Mesenteric fat pad (tissue), 1 donor: ENCODE measurements at regions not wholly inside any gene's neighbourhood (a gene's known extent, or its start where the extent isn't known, plus 50 kb on each side); places are given as distances from the start of the nearest gene placed in this dataset.
"Not testable (repeated sequence)": the region's sequence is repeated elsewhere in the genome, so short reads cannot be mapped to it uniquely, and the experiment has no call there.

Experiments used
- DNase-seq: peaks from one replicate; pipeline ENCODE4 v3.0.0-alpha.2; 2020; ENCODE audit warnings: low spot score
- donor health status: DM: yes; HTN: yes; CAD: no.

- no peak for DNase-seq
Observed at GRCh38 chr22:25392584-25392983, 171.9 kb upstream of the GRK3 start.

- no peak for DNase-seq
Observed at GRCh38 chr22:25393121-25393805, 171.2 kb upstream of the GRK3 start.

- no peak for DNase-seq
Observed at GRCh38 chr22:25395468-25395867, 169.0 kb upstream of the GRK3 start.

DNA sequence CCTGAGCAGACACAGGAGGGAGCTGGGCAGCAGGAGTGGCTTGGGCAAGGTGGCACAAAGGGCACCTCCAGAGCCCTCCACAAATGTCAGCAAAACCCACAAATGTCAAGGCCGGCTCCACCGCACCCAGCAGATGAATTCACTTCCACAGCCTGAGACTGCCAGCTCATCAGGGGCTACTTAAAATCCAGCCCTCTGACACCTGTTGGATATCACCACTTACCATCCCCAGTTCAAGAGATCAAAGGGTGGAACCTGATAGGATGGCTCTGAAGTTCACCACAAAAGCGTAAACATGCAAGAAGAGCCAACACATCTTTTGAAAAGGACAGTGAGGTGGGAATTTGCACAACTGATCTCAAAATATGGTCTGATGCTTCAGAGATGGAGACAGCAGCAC lies 168.6 kb upstream of the GRK3 start:
- DNase-seq = no peak

DNA sequence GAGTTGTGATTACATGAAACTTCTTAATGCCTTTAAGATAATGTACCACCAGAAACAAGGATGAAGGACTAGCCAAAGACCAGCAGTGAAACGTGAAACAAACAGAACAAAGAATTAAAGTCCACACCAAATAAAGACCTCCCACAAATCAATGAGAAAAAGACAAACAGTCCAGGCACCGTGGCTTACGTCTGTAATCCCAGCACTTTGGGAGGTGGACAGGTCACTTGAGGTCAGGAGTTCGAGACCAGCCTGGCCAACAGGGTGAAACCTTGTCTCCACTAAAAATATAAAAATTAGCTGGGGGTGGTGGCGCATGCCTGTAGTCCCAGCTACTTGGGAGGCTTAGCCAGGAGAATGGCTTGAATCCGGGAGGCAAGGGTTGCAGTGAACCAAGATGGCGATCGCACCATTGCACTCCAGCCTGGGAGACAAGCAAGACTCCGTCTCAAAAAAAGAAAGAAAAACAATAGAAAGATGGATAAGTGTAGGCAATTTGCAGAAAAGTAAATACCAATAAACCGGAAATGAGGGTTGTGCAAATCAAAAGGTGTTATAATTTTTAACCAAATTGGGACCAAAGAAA lies 167.8 kb upstream of the GRK3 start:
- DNase-seq = no peak

DNA sequence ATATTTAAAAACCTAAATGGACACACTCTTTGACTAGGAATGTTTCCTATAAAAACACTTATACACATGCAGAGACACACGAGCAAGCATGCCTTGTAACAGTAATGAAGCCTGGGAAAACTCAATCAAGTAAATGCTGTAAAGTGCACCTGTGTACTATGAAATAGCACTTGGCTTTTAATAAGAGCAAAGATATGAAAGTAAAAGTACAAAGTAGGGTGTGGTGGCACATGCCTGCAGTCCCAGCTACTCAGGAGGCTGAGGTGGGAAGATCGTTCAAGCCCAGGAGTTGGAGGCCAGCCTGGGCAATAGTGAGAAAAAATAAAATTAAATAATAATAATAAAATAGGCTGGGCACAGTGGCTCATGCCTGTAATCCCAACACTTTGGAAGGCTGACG lies 166.9 kb upstream of the GRK3 start:
- DNase-seq = no peak

- not testable (repeated sequence) for DNase-seq
Observed at GRCh38 chr22:25398591-25399062, 165.8 kb upstream of the GRK3 start.

DNA sequence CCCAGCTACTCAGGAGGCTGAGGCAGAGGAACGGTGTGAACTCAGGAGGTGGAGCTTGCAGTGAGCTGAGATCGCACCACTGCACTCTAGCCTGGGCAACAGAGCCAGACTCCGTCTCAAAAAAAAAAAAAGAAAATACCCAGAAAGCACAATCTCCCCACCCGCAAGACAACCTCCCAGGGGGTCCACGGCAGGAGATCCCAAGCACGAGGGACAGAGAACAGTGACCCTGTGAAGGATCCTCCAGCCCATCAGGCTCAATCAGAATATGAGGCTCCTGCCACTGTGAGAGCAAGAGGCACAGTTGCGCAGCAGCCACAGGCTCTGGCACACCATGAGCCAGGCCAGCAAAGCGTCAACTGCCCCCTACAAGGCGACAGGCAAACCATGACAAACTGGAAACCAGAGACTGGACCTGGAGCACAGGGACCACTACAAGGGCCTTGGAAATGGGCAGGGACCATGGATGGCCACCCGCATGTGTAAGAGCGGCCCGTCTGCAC lies 164.8 kb upstream of the GRK3 start:
- no peak for DNase-seq

GRCh38 chr22:25402160-25402500 lies 162.3 kb upstream of the GRK3 start:
- DNase-seq = no peak

GRCh38 chr22:25402501-25403283 lies 161.8 kb upstream of the GRK3 start:
- no peak for DNase-seq

- no peak for DNase-seq
Observed at GRCh38 chr22:25403284-25403810, 161.1 kb upstream of the GRK3 start.

GRCh38 chr22:25403811-25404471 lies 160.5 kb upstream of the GRK3 start:
- no peak for DNase-seq

- DNase-seq = no peak
Observed at GRCh38 chr22:25404556-25404927, 159.9 kb upstream of the GRK3 start.

DNA sequence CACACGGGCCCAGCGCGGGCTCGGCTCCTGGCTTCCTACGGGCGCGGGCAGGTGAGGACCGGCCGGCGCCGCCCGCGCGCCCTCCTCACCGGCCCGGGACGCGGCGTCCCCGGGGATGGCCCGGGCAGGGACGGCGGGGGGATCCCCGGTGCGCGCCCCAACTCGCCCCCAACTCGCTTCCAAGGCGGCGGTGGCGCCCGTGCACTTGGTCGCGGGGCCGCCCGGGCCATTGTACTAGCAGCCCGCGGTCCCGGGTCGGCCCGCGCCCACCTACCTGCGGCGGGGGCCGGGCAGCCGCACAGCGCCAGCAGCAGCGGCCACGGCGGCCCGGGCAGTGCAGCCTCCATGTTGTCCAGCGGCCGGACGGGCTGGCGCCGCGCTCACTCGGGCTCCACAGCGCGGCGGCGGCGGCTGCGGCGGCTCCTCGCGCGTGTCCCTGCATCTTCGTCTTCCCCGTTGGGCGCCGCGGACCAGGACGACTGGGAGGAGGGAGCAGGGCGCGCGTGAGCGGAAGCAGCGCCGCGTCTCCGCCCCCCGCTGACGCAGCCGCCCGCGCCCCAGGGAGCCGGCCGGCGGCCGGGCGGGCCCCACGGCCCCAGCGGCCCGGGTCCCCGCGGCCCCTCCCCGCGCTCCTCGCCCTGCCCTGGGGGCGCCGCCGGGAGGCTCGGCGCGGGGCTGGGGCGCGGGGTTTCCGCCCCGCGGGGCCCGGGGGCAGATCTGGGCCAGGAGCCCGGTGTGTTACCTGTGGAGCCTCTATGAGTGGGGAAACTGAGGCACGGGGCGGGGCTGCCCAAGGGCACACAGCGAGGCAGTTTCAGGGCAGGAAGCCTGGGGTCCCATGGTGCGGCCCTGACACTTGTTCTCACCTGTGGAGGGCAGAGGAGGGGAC lies 159.3 kb upstream of the GRK3 start:
- no peak for DNase-seq

DNA sequence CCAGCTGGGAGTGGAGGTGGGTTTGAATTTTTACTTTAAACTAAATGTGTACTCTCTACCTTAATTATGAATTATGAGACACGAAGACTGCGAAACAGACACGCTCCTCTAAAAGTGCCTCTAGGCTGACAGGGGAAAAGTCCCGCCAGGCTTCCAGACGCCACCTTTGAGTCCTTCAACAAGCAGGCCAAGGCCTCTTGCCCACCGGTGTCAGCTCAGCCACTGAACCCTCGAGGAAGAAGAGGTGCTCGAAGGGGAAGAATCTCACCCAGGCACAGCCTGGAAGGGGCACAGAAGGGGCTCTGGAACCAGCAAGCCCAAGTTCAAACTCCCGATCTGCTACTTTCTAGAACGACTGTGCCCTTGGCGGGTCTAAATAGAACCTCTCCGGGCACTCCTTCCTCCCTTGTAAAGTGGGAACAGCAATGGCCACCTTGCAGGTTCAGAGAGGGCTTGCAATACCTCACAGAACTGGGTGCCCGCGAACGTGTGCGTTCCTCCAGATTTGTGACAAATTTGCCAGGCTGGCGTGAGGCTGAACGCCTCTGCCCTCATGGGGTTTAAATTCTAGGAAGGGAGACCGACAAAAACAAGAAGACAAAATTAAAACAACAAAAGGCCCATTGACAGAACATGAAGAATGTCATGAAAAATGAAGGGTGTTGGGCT lies 158.5 kb upstream of the GRK3 start:
- DNase-seq = no peak

DNA sequence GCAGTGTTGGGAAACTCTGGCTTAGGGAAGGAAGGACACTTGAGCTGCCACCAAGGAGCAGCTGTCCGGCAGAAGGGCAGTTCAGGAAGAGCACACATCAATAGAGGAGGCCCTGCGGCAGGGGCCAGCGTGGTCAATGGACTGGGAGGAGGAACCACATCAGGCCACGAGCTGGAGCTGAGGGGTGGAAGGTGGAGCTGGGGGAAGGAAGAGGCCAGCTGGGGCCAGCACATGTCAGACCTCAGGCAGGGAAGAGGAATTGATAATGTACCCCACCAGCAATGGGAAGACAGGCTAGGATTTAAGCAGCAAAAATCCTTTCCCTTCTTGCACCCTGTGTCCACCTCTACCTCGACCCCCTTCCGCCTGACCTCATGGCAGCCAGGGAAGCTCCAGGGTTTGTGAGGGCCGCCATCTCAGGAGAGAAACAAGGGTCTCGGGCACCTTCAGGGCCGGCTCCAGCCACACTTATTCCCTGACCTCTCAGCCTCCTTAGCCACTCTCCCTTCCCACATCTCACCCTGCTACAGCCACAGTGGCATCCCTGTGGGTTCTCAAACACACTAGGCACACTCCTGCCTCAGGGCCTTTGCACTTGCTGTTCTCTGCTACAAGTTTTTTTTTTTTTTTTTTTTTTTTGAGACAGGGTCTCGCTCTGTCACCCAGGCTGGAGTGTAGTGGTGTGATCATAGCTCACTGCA lies 157.8 kb upstream of the GRK3 start:
- no peak for DNase-seq

- no peak for DNase-seq
Observed at GRCh38 chr22:25407226-25407858, 157.1 kb upstream of the GRK3 start.

DNA sequence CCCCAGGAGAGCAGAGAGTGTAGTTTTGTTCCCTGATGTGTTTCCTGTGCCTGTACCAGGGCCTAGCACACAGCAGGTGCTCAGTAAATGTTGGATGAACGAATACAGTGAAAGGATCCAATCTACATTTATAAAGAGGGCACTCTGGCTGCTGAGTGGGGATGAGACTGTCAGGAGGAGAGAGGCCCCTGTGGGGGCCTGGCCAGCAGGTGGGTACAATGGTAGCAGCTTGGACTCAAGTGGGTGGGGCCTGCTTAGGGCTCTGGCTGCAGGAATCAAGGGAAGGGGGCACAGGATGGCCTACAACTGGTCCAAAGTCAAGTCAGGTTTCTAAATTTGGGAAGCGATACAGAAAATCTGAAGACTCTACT lies 156.6 kb upstream of the GRK3 start:
- DNase-seq = peak; percentile 80

- peak; percentile 80 for DNase-seq
Observed at GRCh38 chr22:25409240-25409639, 155.2 kb upstream of the GRK3 start.
